ENCODE measurements at regions not wholly inside any gene's neighbourhood (a gene's known extent, or its start where the extent isn't known, plus 50 kb on each side); places are given as distances from the start of the nearest gene placed in this dataset.

- H3K9me3 ChIP-seq (ENCODE audit: insufficient read depth in 2 of 2, low read depth in 1 of 2, low read length in 1 of 2): no peaks in the 10 kb centered on the region
- ChIA-PET CTCF (ENCODE audit: partially characterized antibody) (no interaction called here), POLR2A (ENCODE audit: partially characterized antibody) (no interaction called here)
- H3K79me1 ChIP-seq (ENCODE audit: low read depth, low read length): no peaks in the 10 kb centered on the region
- no peaks in the 10 kb centered on the region for H3K4me1 ChIP-seq (replicated peaks in 1 of 4; ENCODE audit: control insufficient read depth in 3 of 4, insufficient read depth in 4 of 4, low read length in 3 of 4)
- 92% methylated on average over 1 of the region's 1 CpG; no CpG with 5 or more reads in 1 of the 2 experiments for WGBS, 2 experiments (ENCODE audit: extremely low coverage in 1 of 2, insufficient coverage in 1 of 2, insufficient read length in 1 of 2, insufficient replicate concordance in 2 of 2, low coverage in 1 of 2, low lambda C conversion rate in 2 of 2, missing lambda C conversion rate in 1 of 2)
- no peaks in the 10 kb centered on the region for H4K20me1 ChIP-seq (replicated peaks in 1 of 2; ENCODE audit: control insufficient read depth in 1 of 2, insufficient read depth in 2 of 2, low read length in 2 of 2)
- H4K8ac ChIP-seq (ENCODE audit: extremely low read depth, insufficient read depth, low read length): no peak overlapping the region
- H3K23me2 ChIP-seq (ENCODE audit: low read depth, low read length): no peaks in the 10 kb centered on the region
- no peak overlapping the region for H3K27ac ChIP-seq (ENCODE audit: low read depth, low read length)
- no peak overlapping the region for H2AFZ ChIP-seq (ENCODE audit: low read length)
- H3K56ac ChIP-seq (replicated peaks; ENCODE audit: insufficient read length, low read depth, low read length): no peak overlapping the region
- H4K5ac ChIP-seq (ENCODE audit: insufficient read length, low read depth, low read length): no peak overlapping the region
- no peak overlapping the region for H3K14ac ChIP-seq (ENCODE audit: insufficient read length)
- no peak for TF ChIP-seq POLR2A (IDR thresholded peaks at IDR 0.05; ENCODE audit: control extremely low read depth in 1 of 2, low read depth in 2 of 2, low read length in 2 of 2)
- TF ChIP-seq CBX5 (IDR thresholded peaks at IDR 0.05; ENCODE audit: low read depth, low read length): no peak
- TF ChIP-seq HDAC6 (IDR thresholded peaks at IDR 0.05; ENCODE audit: low read depth, low read length): no peak
- no peak for TF ChIP-seq POU5F1 (IDR thresholded peaks at IDR 0.05; ENCODE audit: low read depth, low read length)
- TF ChIP-seq TAF7 (optimal IDR thresholded peaks at IDR 0.05; ENCODE audit: borderline replicate concordance, low read depth, low read length): no peak
- TF ChIP-seq KDM4A (IDR thresholded peaks at IDR 0.05; ENCODE audit: low read depth, low read length, severe bottlenecking): no peak
- no peak for TF ChIP-seq EP300 (IDR thresholded peaks at IDR 0.05; ENCODE audit: borderline replicate concordance in 1 of 2, low read depth in 2 of 2, low read length in 2 of 2)
- no peak for TF ChIP-seq SRF (IDR thresholded peaks at IDR 0.05; ENCODE audit: low read depth, low read length)
- H2BK15ac ChIP-seq (ENCODE audit: low read length): no peak overlapping the region
- no peak overlapping the region for H3K4me2 ChIP-seq (ENCODE audit: insufficient read depth in 1 of 2, low read depth in 2 of 2, low read length in 2 of 2)
- H3K9ac ChIP-seq (replicated peaks in 1 of 4; ENCODE audit: extremely low read depth in 1 of 4, low read depth in 3 of 4, low read length in 3 of 4): no peak overlapping the region
- H3K79me2 ChIP-seq (ENCODE audit: control insufficient read depth in 1 of 2, insufficient read depth in 2 of 2, low read length in 2 of 2): no peaks in the 10 kb centered on the region
- H3K23ac ChIP-seq (ENCODE audit: insufficient read length): no peak overlapping the region
- no peak overlapping the region for H3K4me3 ChIP-seq (ENCODE audit: extremely low read depth in 1 of 4, insufficient read depth in 2 of 4, low read depth in 3 of 4, low read length in 4 of 4)
- no peaks in the 10 kb centered on the region for H3K36me3 ChIP-seq (ENCODE audit: control insufficient read depth in 2 of 4, insufficient read depth in 4 of 4, low read length in 3 of 4)
- no peaks in the 10 kb centered on the region for H3K27me3 ChIP-seq (replicated peaks in 1 of 4; ENCODE audit: control insufficient read depth in 3 of 4, extremely low read depth in 1 of 4, insufficient read depth in 3 of 4, low read length in 3 of 4)
- no peak overlapping the region for H4K91ac ChIP-seq (replicated peaks; ENCODE audit: insufficient read length, low read length)
- no peak overlapping the region for H2AK5ac ChIP-seq (ENCODE audit: low read depth, low read length)
- H3K4ac ChIP-seq (replicated peaks; ENCODE audit: insufficient read length, low read depth, low read length): no peak overlapping the region
- no peak overlapping the region for H3K18ac ChIP-seq (ENCODE audit: extremely low read depth, low read length)
- FAIRE-seq (no peak), DNase-seq (ENCODE audit: low read depth in 1 of 2, low spot score in 2 of 2) (no peak)
- H2BK20ac ChIP-seq (ENCODE audit: low read length): no peak overlapping the region
- no peak overlapping the region for H2BK12ac ChIP-seq (ENCODE audit: low read depth, low read length)
- H2BK5ac ChIP-seq (ENCODE audit: low read depth, low read length): no peak overlapping the region
- H2BK120ac ChIP-seq (replicated peaks; ENCODE audit: low read depth, low read length): no peak overlapping the region
Observed at GRCh38 chr5:110159202-110159601, 469.5 kb downstream of the MAN2A1 start.
